ENCODE measurements at regions not wholly inside any gene's neighbourhood (a gene's known extent, or its start where the extent isn't known, plus 50 kb on each side); places are given as distances from the start of the nearest gene placed in this dataset.

DNA sequence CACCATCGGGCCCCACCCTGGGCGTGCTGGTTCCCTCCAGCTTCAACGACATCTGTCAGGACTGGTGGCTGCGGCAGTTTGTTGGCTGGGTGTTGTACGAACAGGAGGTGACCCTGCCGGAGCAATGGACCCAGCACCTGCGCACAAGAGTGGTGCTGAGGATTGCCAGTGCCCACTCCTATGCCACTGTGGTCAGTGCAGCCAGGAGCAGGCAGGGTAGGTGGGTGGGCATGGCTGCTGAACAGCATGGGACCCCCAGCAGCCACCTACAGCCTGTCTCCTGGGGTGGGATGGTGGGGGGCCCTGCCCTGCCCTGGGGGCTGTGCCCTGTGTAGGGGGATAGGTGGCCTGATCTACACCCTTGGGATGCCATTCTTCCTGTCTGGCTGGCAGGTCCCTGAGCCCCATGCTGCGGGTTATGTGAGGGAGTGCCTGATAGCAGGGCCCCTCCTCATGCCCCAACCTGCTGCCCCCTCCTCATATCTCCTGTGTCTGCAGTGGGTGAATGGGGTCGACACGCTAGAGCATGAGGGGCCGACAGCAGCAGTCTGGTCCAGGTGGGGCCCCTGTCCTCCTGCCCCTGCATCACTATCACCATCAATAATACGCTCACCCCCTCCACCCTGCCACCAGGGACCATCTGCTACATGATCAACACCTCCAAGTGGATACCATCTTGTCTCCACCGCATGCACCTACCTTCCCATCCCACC, 56.9 kb downstream of the ZNF727 start:
- TF ChIP-seq, protein P1, sequence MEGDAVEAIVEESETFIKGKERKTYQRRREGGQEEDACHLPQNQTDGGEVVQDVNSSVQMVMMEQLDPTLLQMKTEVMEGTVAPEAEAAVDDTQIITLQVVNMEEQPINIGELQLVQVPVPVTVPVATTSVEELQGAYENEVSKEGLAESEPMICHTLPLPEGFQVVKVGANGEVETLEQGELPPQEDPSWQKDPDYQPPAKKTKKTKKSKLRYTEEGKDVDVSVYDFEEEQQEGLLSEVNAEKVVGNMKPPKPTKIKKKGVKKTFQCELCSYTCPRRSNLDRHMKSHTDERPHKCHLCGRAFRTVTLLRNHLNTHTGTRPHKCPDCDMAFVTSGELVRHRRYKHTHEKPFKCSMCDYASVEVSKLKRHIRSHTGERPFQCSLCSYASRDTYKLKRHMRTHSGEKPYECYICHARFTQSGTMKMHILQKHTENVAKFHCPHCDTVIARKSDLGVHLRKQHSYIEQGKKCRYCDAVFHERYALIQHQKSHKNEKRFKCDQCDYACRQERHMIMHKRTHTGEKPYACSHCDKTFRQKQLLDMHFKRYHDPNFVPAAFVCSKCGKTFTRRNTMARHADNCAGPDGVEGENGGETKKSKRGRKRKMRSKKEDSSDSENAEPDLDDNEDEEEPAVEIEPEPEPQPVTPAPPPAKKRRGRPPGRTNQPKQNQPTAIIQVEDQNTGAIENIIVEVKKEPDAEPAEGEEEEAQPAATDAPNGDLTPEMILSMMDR (IDR thresholded peaks at IDR 0.05), result no peak
- TF ChIP-seq POLR2A (IDR thresholded peaks at IDR 0.05), result no peak
